Fibroblast of the aortic adventitia (primary cell): ENCODE measurements at regions not wholly inside any gene's neighbourhood (a gene's known extent, or its start where the extent isn't known, plus 50 kb on each side); places are given as distances from the start of the nearest gene placed in this dataset.

ENCODE experiments used
- DNase-seq: peaks from one replicate; pipeline ENCODE4 v3.0.0-alpha.2; 2010; ENCODE audit warnings: low read depth
- H3K4me3 ChIP-seq: 2 replicates; pipeline ENCODE4 v1.5.1; 2011; ENCODE audit warnings: low read depth, mild to moderate bottlenecking, control low read depth, low read length, moderate library complexity
- CTCF ChIP-seq: IDR thresholded peaks from 2 replicates; pipeline ENCODE4 v1.5.1; 2011; ENCODE audit warnings: mild to moderate bottlenecking, low read length, control low read depth, inconsistent platforms; ENCODE audit not compliant: insufficient read depth

GRCh38 chr2:30372826-30373225 is 74.2 kb upstream of the LCLAT1 start:
- peak; percentile 41 for DNase-seq
- no peak overlapping the region for H3K4me3 ChIP-seq
- no peak for TF ChIP-seq CTCF

GRCh38 chr2:30373881-30374302 is 73.2 kb upstream of the LCLAT1 start:
- H3K4me3 ChIP-seq, result no peak overlapping the region
- no peak for TF ChIP-seq CTCF
- DNase-seq, result peak; percentile 87

DNA sequence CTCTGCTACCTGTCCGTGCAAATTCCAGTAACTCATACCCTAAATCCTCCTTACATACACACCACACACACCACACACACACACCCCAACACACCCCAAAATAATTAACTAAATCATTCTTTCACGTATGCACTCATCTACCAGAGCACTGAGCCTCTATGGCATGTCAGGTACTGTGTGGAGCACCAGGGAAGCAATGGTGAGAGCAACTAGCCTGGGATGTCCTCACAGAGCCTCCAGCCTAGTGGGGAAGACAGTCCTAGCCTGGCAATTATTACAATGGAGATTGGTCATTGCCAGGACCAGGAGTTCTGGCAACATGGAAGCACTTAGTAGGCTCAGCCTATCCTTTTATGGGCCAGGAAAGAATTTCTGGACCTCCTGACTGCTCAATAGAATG is 72.7 kb upstream of the LCLAT1 start:
- TF ChIP-seq CTCF, result no peak
- no peak overlapping the region for H3K4me3 ChIP-seq
- DNase-seq, result no peak

DNA sequence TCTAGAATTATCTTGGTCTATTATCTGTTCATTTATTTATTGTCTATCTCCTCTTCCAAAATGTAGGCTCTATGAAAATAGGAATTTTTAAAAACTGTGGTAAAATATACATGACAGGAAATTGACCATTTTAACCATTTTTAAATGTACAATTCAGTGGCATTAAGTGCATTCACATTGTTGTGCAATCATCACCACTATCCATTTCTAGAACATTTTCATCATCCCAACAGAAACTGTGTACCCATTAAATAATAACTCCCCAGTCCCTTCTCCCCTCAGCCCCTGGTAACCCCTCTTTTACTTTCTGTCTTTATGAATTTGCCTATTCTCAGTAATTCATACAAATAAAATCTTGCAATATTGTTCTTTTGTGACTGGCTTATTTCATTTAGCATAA is 71.1 kb upstream of the LCLAT1 start:
- H3K4me3 ChIP-seq, result no peak overlapping the region
- no peak for DNase-seq
- no peak for TF ChIP-seq CTCF

DNA sequence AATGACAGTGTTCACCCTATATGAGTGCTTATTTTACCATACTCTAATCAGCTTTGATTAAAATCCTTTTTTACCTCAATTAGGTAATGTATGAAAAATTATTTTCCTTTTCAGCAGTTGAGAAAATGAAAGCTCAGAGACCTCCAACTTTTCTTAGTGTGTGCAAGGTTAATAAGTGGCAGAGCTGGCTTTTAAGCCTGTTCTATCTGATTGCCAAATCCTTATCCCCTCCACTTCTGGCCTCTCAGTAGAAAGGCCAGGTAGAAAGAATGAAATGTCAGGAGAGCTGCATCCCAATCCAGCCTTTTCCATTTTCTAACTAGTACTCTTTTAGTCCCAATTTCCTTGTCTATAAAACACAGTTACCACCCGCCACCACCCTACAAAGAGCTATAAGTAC is 67.6 kb upstream of the LCLAT1 start:
- no peak for TF ChIP-seq CTCF
- DNase-seq, result no peak
- H3K4me3 ChIP-seq, result no peak overlapping the region

DNA sequence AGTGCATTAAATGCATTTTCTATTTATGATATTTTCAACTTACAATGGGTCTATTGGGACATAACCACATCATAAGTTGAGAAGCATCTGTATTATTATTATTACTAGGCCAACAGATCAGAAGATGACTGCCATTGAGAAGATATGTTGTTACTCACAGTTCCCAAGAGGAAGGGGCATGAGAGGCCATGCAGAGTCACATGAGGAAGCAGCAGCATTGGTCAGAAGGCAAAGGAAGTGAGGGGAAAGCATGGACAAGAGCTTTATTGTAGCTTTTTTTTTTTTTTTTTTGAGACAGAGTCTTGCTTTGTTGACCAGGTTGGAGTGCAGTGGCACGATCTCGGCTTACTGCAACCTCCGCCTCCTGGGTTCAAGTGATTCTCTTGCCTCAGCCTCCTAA is 66.2 kb upstream of the LCLAT1 start:
- no peak for TF ChIP-seq CTCF
- no peak overlapping the region for H3K4me3 ChIP-seq
- no peak for DNase-seq

DNA sequence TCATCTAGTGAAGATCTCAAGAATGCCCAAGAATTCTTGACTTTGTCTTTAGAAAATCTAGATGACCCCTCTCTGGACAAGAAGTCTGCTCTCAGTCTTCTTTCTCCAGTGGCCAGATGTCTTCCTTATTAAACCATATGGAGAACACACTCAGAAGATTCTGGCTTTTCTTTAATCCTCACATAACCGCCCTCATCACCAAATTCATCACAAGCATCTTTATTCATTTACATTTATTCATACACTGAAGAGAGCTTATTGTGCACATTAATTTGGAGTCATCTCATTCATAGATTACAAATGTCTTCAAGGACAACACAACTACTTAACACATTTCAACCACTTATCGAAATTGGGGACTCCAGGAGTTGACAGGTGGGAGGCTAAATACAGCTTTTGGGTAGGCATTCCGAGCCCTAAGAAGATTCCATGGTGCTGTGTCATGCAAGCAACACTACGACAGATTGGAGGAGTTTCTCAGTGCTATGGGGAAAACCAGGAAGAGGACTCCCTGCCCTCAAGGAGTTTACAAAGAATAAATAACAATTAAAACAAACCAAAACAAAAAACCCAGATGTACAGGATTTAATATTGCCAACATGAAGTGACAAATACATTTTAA is 64.8 kb upstream of the LCLAT1 start:
- H3K4me3 ChIP-seq, result no peak overlapping the region
- TF ChIP-seq CTCF, result no peak
- no peak for DNase-seq
